Immature natural killer cell (primary cell): ENCODE measurements at regions not wholly inside any gene's neighbourhood (a gene's known extent, or its start where the extent isn't known, plus 50 kb on each side); places are given as distances from the start of the nearest gene placed in this dataset.
"Not testable (repeated sequence)": the region's sequence is repeated elsewhere in the genome, so short reads cannot be mapped to it uniquely, and the experiment has no call there.

Experiments used
- DNase-seq, 3 donors: peaks; one replicate each; pipeline ENCODE4 v3.0.0; 2022; ENCODE audit warnings: mixed read lengths in 1 of 3
- H3K27ac Mint-ChIP-seq, 6 donors: one replicate each; pipeline ENCODE4 v1.8.0; 2020; ENCODE audit warnings: mixed read lengths in 6 of 6, mild to moderate bottlenecking in 5 of 6, inconsistent platforms in 4 of 6, moderate library complexity in 3 of 6
- H3K27me3 Mint-ChIP-seq, 3 donors: one replicate each; pipeline ENCODE4 v1.8.0; 2020 to 2021; ENCODE audit warnings: low read depth in 3 of 3, mild to moderate bottlenecking in 3 of 3, mixed read lengths in 3 of 3, moderate library complexity in 3 of 3, inconsistent platforms in 1 of 3
- H3K36me3 Mint-ChIP-seq, 3 donors: one replicate each; pipeline ENCODE4 v1.8.0; 2020; ENCODE audit warnings: mixed read lengths in 3 of 3, inconsistent platforms in 2 of 3, mild to moderate bottlenecking in 2 of 3
- H3K4me1 Mint-ChIP-seq, 2 donors: one replicate each; pipeline ENCODE4 v1.8.0; 2020; ENCODE audit warnings: inconsistent platforms in 2 of 2, mild to moderate bottlenecking in 2 of 2, mixed read lengths in 2 of 2, moderate library complexity in 1 of 2
- H3K4me3 Mint-ChIP-seq, 5 donors: one replicate each; pipeline ENCODE4 v1.8.0; 2020; ENCODE audit warnings: mild to moderate bottlenecking in 5 of 5, mixed read lengths in 5 of 5, inconsistent platforms in 3 of 5, moderate library complexity in 3 of 5
- H3K9me3 Mint-ChIP-seq, 6 donors: one replicate each; pipeline ENCODE4 v1.8.0; 2020; ENCODE audit warnings: mild to moderate bottlenecking in 6 of 6, mixed read lengths in 6 of 6, inconsistent platforms in 4 of 6, moderate library complexity in 3 of 6

DNA sequence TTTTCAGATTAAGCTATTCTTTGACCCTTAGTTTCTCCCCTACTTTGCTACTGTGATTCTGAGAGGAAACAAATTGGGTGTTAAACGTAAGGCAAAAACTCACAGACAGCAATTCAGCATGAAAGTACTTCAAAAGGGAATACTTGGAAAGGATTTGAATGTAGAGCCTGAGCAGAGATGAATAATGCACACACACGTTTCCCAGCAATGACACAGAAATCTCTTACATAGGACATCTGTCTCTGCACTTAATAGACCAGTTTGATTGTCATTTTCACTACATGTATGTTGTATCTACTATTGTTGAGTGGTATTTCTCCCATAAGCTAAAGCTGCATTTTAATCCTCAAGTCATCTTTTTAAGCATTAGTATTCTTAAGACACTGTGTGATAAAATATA lies 166.1 kb upstream of the TEX13C start:
- H3K4me3 Mint-ChIP-seq, result no peak overlapping the region

GRCh38 chrX:125154288-125155257 lies 165.1 kb upstream of the TEX13C start:
- H3K9me3 Mint-ChIP-seq, H3K4me1 Mint-ChIP-seq, H3K36me3 Mint-ChIP-seq, H3K4me3 Mint-ChIP-seq, DNase-seq, H3K27ac Mint-ChIP-seq, H3K27me3 Mint-ChIP-seq: not testable (repeated sequence)

More for the DNA sequence above, 166.1 kb upstream of the TEX13C start:
- Mint-ChIP-seq H3K27me3 (peaks cover 0 to 3% (median 0%) of the 10 kb centered on the region in 3 donors), H3K27ac (no peak overlapping the region), H3K4me1 (no peaks in the 10 kb centered on the region), H3K9me3 (no peaks in the 10 kb centered on the region), H3K36me3 (no peaks in the 10 kb centered on the region)
- DNase-seq, result no peak

DNA sequence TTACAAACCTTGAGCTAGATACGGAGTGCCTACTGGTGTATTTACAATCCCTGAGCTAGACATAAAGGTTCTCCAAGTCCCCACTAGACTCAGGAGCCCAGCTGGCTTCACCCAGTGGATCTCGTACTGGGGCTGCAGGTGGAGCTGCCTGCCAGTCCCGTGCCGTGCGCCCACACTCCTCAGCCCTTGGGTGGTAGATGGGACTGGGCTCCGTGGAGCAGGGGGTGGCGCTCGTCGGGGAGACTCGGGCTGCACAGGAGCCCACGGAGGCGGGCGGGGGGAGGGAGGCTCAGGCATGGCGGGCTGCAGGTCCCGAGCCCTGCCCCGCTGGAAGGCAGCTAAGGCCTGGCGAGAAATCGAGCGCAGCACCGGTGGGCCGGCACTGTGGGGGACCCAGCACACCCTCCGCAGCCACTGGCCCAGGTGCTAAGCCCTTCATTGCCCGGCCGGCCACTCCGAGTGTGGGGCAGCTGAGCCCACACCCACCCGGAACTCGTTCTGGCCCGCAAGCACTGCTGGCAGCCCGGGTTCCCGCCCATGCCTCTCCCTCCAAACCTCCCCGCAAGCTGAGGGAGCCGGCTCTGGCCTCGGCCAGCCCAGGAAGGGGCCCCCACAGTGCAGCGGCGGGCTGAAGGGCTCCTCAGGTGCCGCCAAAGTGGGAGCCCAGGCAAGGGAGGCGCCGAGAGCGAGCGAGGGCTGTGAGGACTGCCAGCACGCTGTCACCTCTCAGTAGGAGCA lies 164.2 kb upstream of the TEX13C start:
- not testable (repeated sequence) for H3K4me3 Mint-ChIP-seq, DNase-seq, H3K4me1 Mint-ChIP-seq, H3K27ac Mint-ChIP-seq, H3K36me3 Mint-ChIP-seq, H3K27me3 Mint-ChIP-seq, H3K9me3 Mint-ChIP-seq

DNA sequence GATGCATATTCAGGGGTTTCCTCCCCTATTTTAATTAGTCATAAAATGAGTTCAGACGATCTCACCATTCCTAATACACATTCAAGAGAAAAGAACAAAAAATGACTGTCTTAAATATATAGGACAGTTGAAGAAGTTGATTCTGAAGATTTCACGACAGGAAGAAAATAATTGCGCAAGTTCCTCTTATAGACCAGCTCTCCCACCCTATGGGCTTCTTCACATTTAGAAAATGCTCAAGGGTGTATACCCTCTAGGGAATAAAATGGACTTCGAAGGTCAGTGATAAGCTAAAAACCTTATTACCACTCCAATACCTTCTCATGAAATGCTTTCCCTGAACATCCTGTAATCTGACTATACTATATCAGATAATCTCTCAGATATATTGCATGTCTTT lies 149.2 kb upstream of the TEX13C start:
- no peaks in the 10 kb centered on the region for H3K9me3 Mint-ChIP-seq
- no peak for DNase-seq
- no peaks in the 10 kb centered on the region for H3K27me3 Mint-ChIP-seq
- no peaks in the 10 kb centered on the region for H3K36me3 Mint-ChIP-seq
- no peak overlapping the region for H3K4me3 Mint-ChIP-seq
- no peak overlapping the region for H3K27ac Mint-ChIP-seq
- no peaks in the 10 kb centered on the region for H3K4me1 Mint-ChIP-seq

DNA sequence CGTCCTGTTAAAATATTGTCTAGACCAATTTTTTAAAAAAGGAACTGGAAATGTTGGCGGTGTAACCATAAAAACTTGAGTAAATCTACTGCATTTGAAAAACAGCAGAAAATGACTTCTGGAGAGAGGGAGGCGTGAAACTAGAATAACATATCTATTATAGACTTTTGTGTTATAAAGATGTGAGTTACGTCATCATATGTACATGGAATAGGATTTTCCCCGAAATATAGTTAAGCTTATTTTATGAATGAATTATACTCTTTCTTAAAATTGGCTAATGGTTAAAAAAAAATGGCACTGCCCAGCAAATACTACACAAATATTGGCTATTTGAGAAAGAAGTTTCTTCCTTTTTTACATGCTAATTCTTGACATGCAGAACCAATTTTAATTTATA lies 147.1 kb upstream of the TEX13C start:
- Mint-ChIP-seq H3K27ac (no peak overlapping the region), H3K36me3 (no peaks in the 10 kb centered on the region), H3K27me3 (no peaks in the 10 kb centered on the region), H3K9me3 (no peaks in the 10 kb centered on the region), H3K4me1 (no peaks in the 10 kb centered on the region), H3K4me3 (no peak overlapping the region)
- no peak for DNase-seq

GRCh38 chrX:125175991-125176584 lies 143.6 kb upstream of the TEX13C start:
- H3K27me3 Mint-ChIP-seq, result no peaks in the 10 kb centered on the region
- DNase-seq, result no peak
- no peak overlapping the region for H3K4me3 Mint-ChIP-seq
- H3K27ac Mint-ChIP-seq, result no peak overlapping the region
- no peaks in the 10 kb centered on the region for H3K9me3 Mint-ChIP-seq
- H3K36me3 Mint-ChIP-seq, result no peaks in the 10 kb centered on the region
- no peaks in the 10 kb centered on the region for H3K4me1 Mint-ChIP-seq

GRCh38 chrX:125193921-125194320 lies 125.8 kb upstream of the TEX13C start:
- Mint-ChIP-seq H3K36me3 (no peaks in the 10 kb centered on the region), H3K4me3 (no peak overlapping the region), H3K4me1 (no peaks in the 10 kb centered on the region), H3K27me3 (peaks cover 0 to 4% (median 1%) of the 10 kb centered on the region in 3 donors), H3K9me3 (no peaks in the 10 kb centered on the region), H3K27ac (no peak overlapping the region)
- no peak for DNase-seq

DNA sequence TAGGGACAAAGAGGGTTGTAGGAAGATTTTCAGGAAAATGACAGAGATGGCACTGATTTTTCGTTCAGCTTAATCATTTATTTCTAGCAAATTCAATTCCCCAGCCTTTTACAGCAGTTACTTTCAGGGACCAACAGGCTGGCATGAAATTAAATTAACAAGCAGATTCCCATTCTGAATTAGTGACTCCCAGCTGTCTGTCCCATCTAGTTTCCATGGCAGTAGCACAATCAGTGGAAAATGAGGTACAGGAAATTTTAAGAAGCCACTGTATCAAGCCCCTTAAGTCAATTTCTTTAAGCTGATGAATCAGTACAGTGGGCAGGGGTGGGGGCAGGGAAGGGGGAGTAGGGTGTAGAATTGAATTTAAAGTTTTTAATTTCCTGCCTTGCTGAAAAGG lies 121.1 kb upstream of the TEX13C start:
- Mint-ChIP-seq H3K9me3 (no peaks in the 10 kb centered on the region), H3K27me3 (peaks cover 1 to 12% (median 7%) of the 10 kb centered on the region in 3 donors), H3K4me1 (peaks cover 0 to 4% of the 10 kb centered on the region in 2 donors), H3K36me3 (no peaks in the 10 kb centered on the region), H3K4me3 (no peak overlapping the region), H3K27ac (no peak overlapping the region)
- DNase-seq, result no peak

DNA sequence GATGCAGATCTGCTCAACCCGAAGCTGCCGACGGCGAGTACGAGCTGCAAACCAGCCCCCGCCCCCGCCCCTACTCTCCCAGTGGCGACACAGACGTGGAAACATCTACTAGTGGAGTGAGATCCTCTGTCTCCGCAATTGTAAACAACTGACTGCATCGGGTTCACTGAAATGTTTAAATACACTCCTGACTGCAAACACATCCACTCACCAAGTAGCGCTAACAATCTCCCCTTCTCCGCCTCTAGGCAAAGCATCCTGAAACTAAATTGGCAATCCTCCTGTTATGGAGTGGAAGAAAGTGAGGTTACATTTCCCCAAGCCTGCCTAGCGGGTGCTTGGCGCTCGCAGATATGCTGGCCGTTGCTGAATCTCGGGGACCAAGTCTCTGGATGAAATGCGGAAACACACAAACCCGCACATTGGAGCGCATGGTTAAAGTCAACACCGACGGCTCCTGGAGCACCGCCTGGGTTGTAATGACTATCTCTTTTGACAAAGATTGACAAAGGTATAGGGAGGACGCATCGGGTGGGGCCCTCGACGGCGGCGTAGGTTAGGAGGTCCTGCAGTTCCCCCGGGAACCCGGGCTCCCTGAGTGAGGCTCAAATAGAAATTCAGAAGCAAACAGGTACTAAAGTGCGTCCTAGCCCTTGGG lies 117.0 kb upstream of the TEX13C start:
- Mint-ChIP-seq H3K9me3 (peaks cover 0 to 1% (median 0%) of the 10 kb centered on the region in 6 donors), H3K27me3 (peaks cover 4 to 11% (median 9%) of the 10 kb centered on the region in 3 donors), H3K4me3 (peak overlapping the region in 1 of 5 donors; percentile 35), H3K36me3 (no peaks in the 10 kb centered on the region), H3K27ac (no peak overlapping the region), H3K4me1 (peaks cover 0 to 5% of the 10 kb centered on the region in 2 donors)
- no peak for DNase-seq

DNA sequence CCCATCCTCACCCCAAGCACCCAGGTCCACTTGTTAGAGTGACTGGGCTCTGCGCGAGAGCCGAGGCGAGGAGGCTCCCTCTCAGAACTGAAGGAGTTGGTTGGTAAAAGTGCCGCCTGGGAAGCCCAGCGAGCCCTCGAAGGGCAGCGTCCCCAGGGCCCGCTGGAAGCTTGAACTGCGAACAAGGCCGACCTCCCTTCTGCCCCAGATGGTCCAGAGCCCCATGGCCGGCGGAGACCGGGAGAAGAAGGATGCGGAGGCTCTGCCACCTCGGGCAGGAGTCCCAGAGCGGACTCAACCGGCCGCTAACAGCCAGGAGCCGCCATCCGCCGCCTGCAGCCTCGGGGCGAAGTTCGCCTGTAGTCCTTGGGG lies 116.3 kb upstream of the TEX13C start:
- Mint-ChIP-seq H3K9me3 (peaks cover 0 to 1% (median 0%) of the 10 kb centered on the region in 6 donors), H3K4me3 (peak overlapping the region in 1 of 5 donors; percentile 27), H3K36me3 (no peaks in the 10 kb centered on the region), H3K4me1 (peaks cover 0 to 5% of the 10 kb centered on the region in 2 donors), H3K27ac (no peak overlapping the region), H3K27me3 (peaks cover 4 to 11% (median 9%) of the 10 kb centered on the region in 3 donors)
- DNase-seq, result no peak

DNA sequence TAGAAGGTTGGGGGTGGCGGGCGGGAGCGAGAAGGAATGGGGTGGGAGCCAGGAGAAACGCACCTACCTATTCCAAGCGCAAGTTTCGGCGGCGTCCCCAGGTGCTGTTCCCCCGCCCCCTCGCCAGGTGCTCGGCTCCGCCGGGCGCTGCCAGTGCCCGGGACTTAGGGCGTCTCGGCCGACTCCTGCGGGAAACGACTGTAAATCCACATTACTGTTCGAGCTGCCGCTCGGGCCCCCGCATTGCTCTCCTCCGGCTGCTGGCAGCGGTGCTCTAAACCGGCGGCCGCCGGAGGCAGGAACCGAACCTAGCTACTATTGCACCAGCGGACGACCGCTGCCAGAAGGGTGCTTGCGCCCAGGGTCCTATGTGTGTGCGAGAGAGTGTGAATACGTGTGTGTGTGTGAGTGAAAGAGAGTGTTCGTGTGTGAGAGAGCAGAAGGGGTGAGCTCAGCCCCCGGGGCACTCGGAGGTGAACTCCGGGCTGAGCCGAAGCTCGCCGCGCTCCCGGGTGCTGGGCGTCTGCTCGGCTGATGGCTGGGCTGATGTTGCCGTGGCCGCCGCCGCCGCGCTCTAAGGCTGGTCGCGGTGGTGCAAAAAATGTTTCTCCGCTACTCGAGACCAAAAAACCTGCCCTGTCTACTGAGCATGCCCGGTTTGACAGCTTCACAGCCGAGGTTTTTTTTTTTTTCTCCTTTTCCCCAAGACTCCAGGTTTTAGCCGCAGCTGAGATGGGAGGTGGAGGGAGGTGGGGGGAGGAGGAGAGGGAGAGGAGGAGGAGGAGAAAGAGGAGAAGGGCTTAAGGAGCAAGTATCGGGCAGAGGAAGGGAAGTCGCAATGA lies 115.7 kb upstream of the TEX13C start:
- peaks cover 4 to 11% (median 9%) of the 10 kb centered on the region in 3 donors for H3K27me3 Mint-ChIP-seq

GRCh38 chrX:125204681-125205132 lies 115.0 kb upstream of the TEX13C start:
- peak overlapping the region in 3 of 5 donors; percentile 38 to 64 (median 40) for H3K4me3 Mint-ChIP-seq
- peaks cover 0 to 1% (median 0%) of the 10 kb centered on the region in 6 donors for H3K9me3 Mint-ChIP-seq
- H3K36me3 Mint-ChIP-seq, result no peaks in the 10 kb centered on the region
- peaks cover 0 to 5% of the 10 kb centered on the region in 2 donors for H3K4me1 Mint-ChIP-seq
- no peak for DNase-seq
- H3K27ac Mint-ChIP-seq, result no peak overlapping the region
- peaks cover 4 to 11% (median 9%) of the 10 kb centered on the region in 3 donors for H3K27me3 Mint-ChIP-seq

More for the DNA sequence above, 115.7 kb upstream of the TEX13C start:
- Mint-ChIP-seq H3K4me3 (peak overlapping the region in 3 of 5 donors; percentile 24 to 71 (median 38)), H3K9me3 (peaks cover 0 to 1% (median 0%) of the 10 kb centered on the region in 6 donors), H3K36me3 (no peaks in the 10 kb centered on the region), H3K27ac (no peak overlapping the region), H3K4me1 (peaks cover 0 to 5% of the 10 kb centered on the region in 2 donors)
- DNase-seq, result no peak
